Endometrial microvascular endothelial cells (primary cell): ENCODE measurements at regions not wholly inside any gene's neighbourhood (a gene's known extent, or its start where the extent isn't known, plus 50 kb on each side); places are given as distances from the start of the nearest gene placed in this dataset.

Source experiments
- in situ Hi-C: cut with HindIII; loops from 2 replicates; pipeline ENCODE4 v1.10.0; 2017; ENCODE audit warnings: low sequenced_read_pairs, low pct_unique_long_range_greater_than_20kb; ENCODE audit errors: inconsistent ontology term

GRCh38 chr5:82335806-82336205, 57.7 kb upstream of the RPS23 start:
- in situ Hi-C loops = no loop called here

- in situ Hi-C loops = no loop called here
Measured at GRCh38 chr5:82334856-82335255, 56.7 kb upstream of the RPS23 start.

GRCh38 chr5:82334085-82334692, 56.0 kb upstream of the RPS23 start:
- in situ Hi-C loops = no loop called here

GRCh38 chr5:82332886-82333615, 54.9 kb upstream of the RPS23 start:
- in situ Hi-C loops = no loop called here

GRCh38 chr5:82332064-82332855, 54.1 kb upstream of the RPS23 start:
- in situ Hi-C loops = no loop called here

- in situ Hi-C loops = no loop called here
Measured at GRCh38 chr5:82331557-82331956, 53.4 kb upstream of the RPS23 start.

GRCh38 chr5:82330530-82331270, 52.5 kb upstream of the RPS23 start:
- in situ Hi-C loops = no loop called here

GRCh38 chr5:82329393-82329792, 51.2 kb upstream of the RPS23 start:
- in situ Hi-C loops = no loop called here
